T-helper 1 cell treated with Interleukin-12 subunit alpha and Interleukin-12 subunit beta and Interleukin-4 antibody, amounts not matched to agents 30 ng/mL and 1 ng/mL, for 36 hours (primary cell): ENCODE measurements at regions not wholly inside any gene's neighbourhood (a gene's known extent, or its start where the extent isn't known, plus 50 kb on each side); places are given as distances from the start of the nearest gene placed in this dataset.

Source experiments
- intact Hi-C: fragments of 100-400 bp; cut with micrococcal nuclease; formaldehyde crosslinking; loops from one replicate; pipeline ENCODE4 v1.15.1; 2024

- intact Hi-C loops: no loop called here
Observed at GRCh38 chr16:63312346-63312745, 1276.1 kb upstream of the CDH8 start.

- intact Hi-C loops: no loop called here
Observed at GRCh38 chr16:63311313-63311712, 1275.1 kb upstream of the CDH8 start.

GRCh38 chr16:63302811-63303210 is 1266.6 kb upstream of the CDH8 start:
- intact Hi-C loops: no loop called here

- intact Hi-C loops: no loop called here
Observed at GRCh38 chr16:63301349-63301748, 1265.1 kb upstream of the CDH8 start.

- intact Hi-C loops: no loop called here
Observed at GRCh38 chr16:63298993-63299392, 1262.8 kb upstream of the CDH8 start.

GRCh38 chr16:63292036-63292435 is 1255.8 kb upstream of the CDH8 start:
- intact Hi-C loops: no loop called here

- intact Hi-C loops: no loop called here
Observed at GRCh38 chr16:63289834-63290460, 1253.7 kb upstream of the CDH8 start.

GRCh38 chr16:63287401-63287800 is 1251.2 kb upstream of the CDH8 start:
- intact Hi-C loops: no loop called here

GRCh38 chr16:63283721-63284120 is 1247.5 kb upstream of the CDH8 start:
- intact Hi-C loops: no loop called here

- intact Hi-C loops: no loop called here
Observed at GRCh38 chr16:63244631-63245030, 1208.4 kb upstream of the CDH8 start.

GRCh38 chr16:63241497-63242028 is 1205.3 kb upstream of the CDH8 start:
- intact Hi-C loops: no loop called here

- intact Hi-C loops: no loop called here
Observed at GRCh38 chr16:63239065-63239570, 1202.9 kb upstream of the CDH8 start.

GRCh38 chr16:63230421-63231040 is 1194.3 kb upstream of the CDH8 start:
- intact Hi-C loops: no loop called here

- intact Hi-C loops: no loop called here
Observed at GRCh38 chr16:63228259-63228658, 1192.0 kb upstream of the CDH8 start.

- intact Hi-C loops: no loop called here
Observed at GRCh38 chr16:63223851-63224250, 1187.6 kb upstream of the CDH8 start.

GRCh38 chr16:63216696-63217423 is 1180.6 kb upstream of the CDH8 start:
- intact Hi-C loops: no loop called here

GRCh38 chr16:63201851-63202250 is 1165.6 kb upstream of the CDH8 start:
- intact Hi-C loops: loop anchor here (10.0 kb wide), 1 partner anchor 1093 kb away; no protein-coding TSS in a partner anchor

- intact Hi-C loops: loop anchor here (10.0 kb wide), 1 partner anchor 1094 kb away; no protein-coding TSS in a partner anchor
Observed at GRCh38 chr16:63200940-63201339, 1164.7 kb upstream of the CDH8 start.

- intact Hi-C loops: no loop called here
Observed at GRCh38 chr16:63195336-63195735, 1159.1 kb upstream of the CDH8 start.

GRCh38 chr16:63192980-63193379 is 1156.7 kb upstream of the CDH8 start:
- intact Hi-C loops: no loop called here

GRCh38 chr16:63188086-63188771 is 1152.0 kb upstream of the CDH8 start:
- intact Hi-C loops: no loop called here
